OCI-LY7 (cell line): ENCODE measurements at regions not wholly inside any gene's neighbourhood (a gene's known extent, or its start where the extent isn't known, plus 50 kb on each side); places are given as distances from the start of the nearest gene placed in this dataset.

Source experiments
- BruUV-seq: library from RNA; stranded (reverse); fragments of 400-500 nt; replicated peaks from 2 replicates; lab custom pipeline; 2021; lab: Mats Ljungman, UMichigan
- CTCF ChIA-PET: fragments of 300-600 bp; sonication (Branson Sonifier 250); formaldehyde crosslinking; loops from one replicate; lab custom pipeline; 2022; ENCODE audit warnings: antibody characterized with exemption; ENCODE audit not compliant: unreplicated experiment; lab: Charles Lee
- POLR2A ChIA-PET: fragments of 300-600 bp; sonication (Branson Sonifier 250); formaldehyde crosslinking; loops from one replicate; lab custom pipeline; 2022; ENCODE audit warnings: antibody characterized with exemption; lab: Charles Lee
- DNase-seq: peaks from one replicate; pipeline ENCODE4 v3.0.0-alpha.2; 2015; ENCODE audit warnings: low spot score
- H2AFZ ChIP-seq: fragments of 200-600 bp; sonication (generic), shearing (Covaris generic); 2 replicates; pipeline ENCODE4 v1.6.1; 2014; ENCODE audit warnings: mild to moderate bottlenecking, antibody characterized with exemption, low read length, moderate library complexity
- H3K27ac ChIP-seq: fragments of 200-600 bp; sonication (generic); 2 replicates; pipeline ENCODE4 v1.5.1; 2014; ENCODE audit warnings: mixed run types, low read depth, mild to moderate bottlenecking, moderate library complexity, low read length, inconsistent platforms; ENCODE audit not compliant: poor library complexity, severe bottlenecking
- H3K36me3 ChIP-seq: fragments of 200-600 bp; sonication (generic); 2 replicates; pipeline ENCODE4 v1.6.1; 2014; ENCODE audit warnings: mild to moderate bottlenecking, antibody characterized with exemption, low read length, moderate library complexity, mixed read lengths; ENCODE audit not compliant: insufficient read depth
- H3K4me1 ChIP-seq: fragments of 200-600 bp; sonication (generic); 2 replicates; pipeline ENCODE4 v1.5.1; 2014; ENCODE audit warnings: mild to moderate bottlenecking, low read length; ENCODE audit not compliant: insufficient read depth, poor library complexity, severe bottlenecking
- H3K4me2 ChIP-seq: fragments of 200-600 bp; sonication (generic); 2 replicates; pipeline ENCODE4 v1.6.1; 2014; ENCODE audit warnings: mild to moderate bottlenecking, low read length
- H3K4me3 ChIP-seq: fragments of 200-600 bp; sonication (generic); 2 replicates; pipeline ENCODE4 v1.5.1; 2014; ENCODE audit warnings: mild to moderate bottlenecking, low read depth, low read length; ENCODE audit not compliant: poor library complexity, severe bottlenecking
- H3K79me2 ChIP-seq: fragments of 200-600 bp; sonication (generic); 2 replicates; pipeline ENCODE4 v1.6.1; 2016; ENCODE audit warnings: low read depth, mild to moderate bottlenecking, low read length, moderate library complexity, mixed read lengths; ENCODE audit not compliant: insufficient read depth
- H3K9me2 ChIP-seq: fragments of 200-600 bp; sonication (generic); 2 replicates; pipeline ENCODE4 v1.6.1; 2016; ENCODE audit warnings: mild to moderate bottlenecking, low read length, mixed read lengths; ENCODE audit not compliant: insufficient read depth
- H3K9me3 ChIP-seq: fragments of 200-600 bp; sonication (generic); 2 replicates; pipeline ENCODE4 v1.6.1; 2014; ENCODE audit warnings: mild to moderate bottlenecking, mixed run types, low read length, mixed read lengths
- H4K20me1 ChIP-seq: fragments of 200-600 bp; sonication (generic); 2 replicates; pipeline ENCODE4 v1.6.1; 2014; ENCODE audit warnings: mild to moderate bottlenecking, antibody characterized with exemption, low read length, moderate library complexity, mixed read lengths; ENCODE audit not compliant: insufficient read depth
- EZH2phosphoT487 ChIP-seq: fragments of 200-600 bp; sonication (generic); IDR thresholded peaks from 2 replicates; pipeline ENCODE4 v1.6.1; 2018; ENCODE audit warnings: low read depth, borderline replicate concordance, mild to moderate bottlenecking, mixed run types, antibody characterized with exemption, low read length, moderate library complexity, mixed read lengths
- intact Hi-C: fragments of 100-400 bp; cut with micrococcal nuclease; formaldehyde crosslinking; loops from one replicate; pipeline ENCODE4 v1.10.0; 2022; ENCODE audit not compliant: unreplicated experiment
- TF ChIP-seq, protein P1 (sequence below): fragments of 200-600 bp; sonication (generic); conservative IDR thresholded peaks from 2 replicates; pipeline ENCODE4 v1.5.1; 2014; ENCODE audit warnings: mild to moderate bottlenecking, antibody characterized with exemption, low read length, moderate library complexity, mixed read lengths

DNA sequence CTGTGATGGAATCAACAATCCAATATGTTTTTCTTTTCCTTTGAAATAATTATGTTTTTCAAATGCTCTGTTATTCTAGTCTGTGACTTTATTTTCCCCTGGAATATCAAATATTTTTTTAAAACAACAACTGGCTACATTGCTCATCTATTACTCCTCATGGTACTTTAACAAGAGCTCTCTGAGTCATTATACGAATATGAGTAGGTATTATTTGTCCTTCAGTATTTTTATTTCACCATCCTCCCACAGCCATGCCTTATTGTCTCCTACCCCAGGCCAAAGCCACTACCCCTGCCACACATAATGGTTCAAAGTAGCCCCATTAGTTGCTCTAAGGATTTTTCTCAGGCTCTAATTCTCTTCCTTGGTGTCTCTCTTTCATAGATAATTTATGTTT lies 1572.3 kb downstream of the CDH8 start:
- BruUV-seq, result no TSS peak
- POLR2A ChIA-PET, result no interaction called here

DNA sequence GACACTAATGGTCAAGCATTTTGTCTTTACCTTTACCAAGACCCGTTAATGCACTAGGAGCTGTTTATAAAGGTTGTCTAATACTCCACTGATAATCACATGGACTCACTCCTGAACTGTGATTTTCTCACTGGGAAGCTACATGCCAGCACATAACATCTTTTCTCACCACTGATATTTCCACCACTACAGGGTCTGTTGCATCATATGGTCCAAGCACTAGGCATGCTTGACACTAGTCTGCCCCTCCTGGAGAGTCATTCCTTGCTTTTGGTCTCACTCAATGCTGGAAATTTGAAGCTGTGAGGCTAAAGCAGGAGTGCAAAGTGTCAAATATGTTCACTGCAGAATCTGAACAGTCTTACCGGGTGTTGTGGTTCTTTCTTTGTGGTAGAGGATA lies 1576.8 kb downstream of the CDH8 start:
- H4K20me1 ChIP-seq, result no peaks in the 10 kb centered on the region
- no peaks in the 10 kb centered on the region for H3K79me2 ChIP-seq
- no peak overlapping the region for H3K27ac ChIP-seq
- TF ChIP-seq EZH2phosphoT487, result no peak
- TF ChIP-seq, protein P1, sequence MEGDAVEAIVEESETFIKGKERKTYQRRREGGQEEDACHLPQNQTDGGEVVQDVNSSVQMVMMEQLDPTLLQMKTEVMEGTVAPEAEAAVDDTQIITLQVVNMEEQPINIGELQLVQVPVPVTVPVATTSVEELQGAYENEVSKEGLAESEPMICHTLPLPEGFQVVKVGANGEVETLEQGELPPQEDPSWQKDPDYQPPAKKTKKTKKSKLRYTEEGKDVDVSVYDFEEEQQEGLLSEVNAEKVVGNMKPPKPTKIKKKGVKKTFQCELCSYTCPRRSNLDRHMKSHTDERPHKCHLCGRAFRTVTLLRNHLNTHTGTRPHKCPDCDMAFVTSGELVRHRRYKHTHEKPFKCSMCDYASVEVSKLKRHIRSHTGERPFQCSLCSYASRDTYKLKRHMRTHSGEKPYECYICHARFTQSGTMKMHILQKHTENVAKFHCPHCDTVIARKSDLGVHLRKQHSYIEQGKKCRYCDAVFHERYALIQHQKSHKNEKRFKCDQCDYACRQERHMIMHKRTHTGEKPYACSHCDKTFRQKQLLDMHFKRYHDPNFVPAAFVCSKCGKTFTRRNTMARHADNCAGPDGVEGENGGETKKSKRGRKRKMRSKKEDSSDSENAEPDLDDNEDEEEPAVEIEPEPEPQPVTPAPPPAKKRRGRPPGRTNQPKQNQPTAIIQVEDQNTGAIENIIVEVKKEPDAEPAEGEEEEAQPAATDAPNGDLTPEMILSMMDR, result no peak
- H3K36me3 ChIP-seq, result no peaks in the 10 kb centered on the region
- intact Hi-C loops, result no loop called here
- H2AFZ ChIP-seq, result no peak overlapping the region
- DNase-seq, result no peak
- no peaks in the 10 kb centered on the region for H3K9me2 ChIP-seq
- H3K4me1 ChIP-seq, result no peaks in the 10 kb centered on the region
- BruUV-seq, result no TSS peak
- no peak overlapping the region for H3K4me3 ChIP-seq
- no peak overlapping the region for H3K4me2 ChIP-seq
- ChIA-PET POLR2A (no interaction called here), CTCF (no interaction called here)
- 0 out of 2 replicates have a peak, but pooled peaks cover 6% of the 10 kb centered on the region for H3K9me3 ChIP-seq

More for the DNA sequence above, 1572.3 kb downstream of the CDH8 start:
- no peaks in the 10 kb centered on the region for H3K79me2 ChIP-seq
- intact Hi-C loops, result no loop called here
- 0 out of 2 replicates have a peak, but pooled peaks cover 6% of the 10 kb centered on the region for H3K9me3 ChIP-seq
- H4K20me1 ChIP-seq, result no peaks in the 10 kb centered on the region
- H3K36me3 ChIP-seq, result no peaks in the 10 kb centered on the region
- TF ChIP-seq EZH2phosphoT487, result no peak
- TF ChIP-seq, protein P1, result no peak
- no peak overlapping the region for H2AFZ ChIP-seq
- no peak overlapping the region for H3K4me3 ChIP-seq
- DNase-seq, result no peak
- H3K4me1 ChIP-seq, result no peaks in the 10 kb centered on the region
- no peak overlapping the region for H3K27ac ChIP-seq
- no peaks in the 10 kb centered on the region for H3K9me2 ChIP-seq
- no peak overlapping the region for H3K4me2 ChIP-seq
- CTCF ChIA-PET, result no interaction called here

DNA sequence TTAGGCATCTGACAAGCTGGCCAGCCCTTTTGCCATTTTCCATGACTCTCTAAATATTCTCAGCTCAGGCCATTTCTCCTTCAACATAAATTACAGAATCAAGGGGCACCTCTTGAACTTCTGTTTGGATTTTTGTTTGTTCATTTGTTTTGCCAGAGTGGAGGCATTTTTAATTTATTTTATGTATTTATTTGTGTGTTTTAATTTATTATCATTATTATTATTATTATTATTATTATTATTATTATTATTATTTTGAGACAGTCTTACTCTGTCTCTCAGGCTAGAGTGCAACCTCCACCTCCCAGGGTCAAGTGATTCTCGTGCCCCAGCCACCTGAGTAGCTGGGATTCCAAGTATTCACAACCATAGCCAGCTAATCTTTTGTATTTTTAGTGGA lies 1578.0 kb downstream of the CDH8 start:
- DNase-seq, result no peak
- no TSS peak for BruUV-seq
- TF ChIP-seq EZH2phosphoT487, result no peak
- TF ChIP-seq, protein P1, result no peak

More for the DNA sequence above, 1578.0 kb downstream of the CDH8 start:
- ChIA-PET CTCF (no interaction called here), POLR2A (interaction anchor here (0.5 kb wide), 1 partner anchor 913 kb away, joined by 4 read pairs; no protein-coding TSS in a partner anchor)
- H4K20me1 ChIP-seq, result no peaks in the 10 kb centered on the region
- no peak overlapping the region for H3K4me3 ChIP-seq
- H2AFZ ChIP-seq, result no peak overlapping the region
- no peaks in the 10 kb centered on the region for H3K9me2 ChIP-seq
- H3K79me2 ChIP-seq, result no peaks in the 10 kb centered on the region
- no peak overlapping the region for H3K27ac ChIP-seq
- no peaks in the 10 kb centered on the region for H3K4me1 ChIP-seq
- H3K4me2 ChIP-seq, result no peak overlapping the region
- intact Hi-C loops, result no loop called here
- no peaks in the 10 kb centered on the region for H3K36me3 ChIP-seq
- H3K9me3 ChIP-seq, result 0 out of 2 replicates have a peak, but pooled peaks cover 6% of the 10 kb centered on the region
